ENCODE measurements at regions not wholly inside any gene's neighbourhood (a gene's known extent, or its start where the extent isn't known, plus 50 kb on each side); places are given as distances from the start of the nearest gene placed in this dataset.

DNA sequence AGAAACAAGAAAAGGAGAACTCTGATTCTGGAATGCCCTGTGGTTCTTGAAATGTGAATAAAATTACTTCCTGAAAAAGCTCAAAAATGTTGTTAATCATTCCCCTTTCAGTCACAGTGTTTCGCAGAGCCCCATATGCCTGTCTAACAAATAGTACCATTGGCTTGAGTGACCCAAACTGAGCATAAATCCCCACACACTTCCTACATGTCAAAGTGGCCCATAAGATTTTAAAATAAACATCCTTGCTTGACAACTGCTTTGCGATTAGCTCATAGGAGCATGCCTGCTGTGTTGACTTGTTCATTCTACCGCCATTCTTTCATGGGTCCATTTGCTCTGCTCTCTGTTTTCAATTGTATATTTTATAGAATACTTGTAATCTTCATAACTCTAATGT lies 377.8 kb upstream of the SMIM21 start:
- intact Hi-C loops (cut with DNase I, micrococcal nuclease), result no loop called here
- Mint-ChIP-seq H3K4me1 (ENCODE audit: low read depth) (no peaks in the 10 kb centered on the region), H3K27ac (no peak overlapping the region), H3K4me3 (no peak overlapping the region), H3K36me3 (ENCODE audit: low read depth) (no peaks in the 10 kb centered on the region), H3K9me3 (no peaks in the 10 kb centered on the region), H3K27me3 (peaks cover 13% of the 10 kb centered on the region)
- H3K36me3 ChIP-seq (ENCODE audit: insufficient read depth, low read length), result no peaks in the 10 kb centered on the region
- DNase-seq (no peak), ATAC-seq (ENCODE audit: poor library complexity) (no peak)
- H3K4me1 ChIP-seq (ENCODE audit: insufficient read depth, low read length), result no peaks in the 10 kb centered on the region
- H3K27ac ChIP-seq (ENCODE audit: low read depth in 1 of 2, low read length in 2 of 2), result no peak overlapping the region
- no peaks in the 10 kb centered on the region for H3K27me3 ChIP-seq (ENCODE audit: control insufficient read depth in 1 of 2, insufficient read depth in 2 of 2, low read length in 2 of 2)
- POLR2A ChIA-PET, result no interaction called here
- TF ChIP-seq, protein P1, sequence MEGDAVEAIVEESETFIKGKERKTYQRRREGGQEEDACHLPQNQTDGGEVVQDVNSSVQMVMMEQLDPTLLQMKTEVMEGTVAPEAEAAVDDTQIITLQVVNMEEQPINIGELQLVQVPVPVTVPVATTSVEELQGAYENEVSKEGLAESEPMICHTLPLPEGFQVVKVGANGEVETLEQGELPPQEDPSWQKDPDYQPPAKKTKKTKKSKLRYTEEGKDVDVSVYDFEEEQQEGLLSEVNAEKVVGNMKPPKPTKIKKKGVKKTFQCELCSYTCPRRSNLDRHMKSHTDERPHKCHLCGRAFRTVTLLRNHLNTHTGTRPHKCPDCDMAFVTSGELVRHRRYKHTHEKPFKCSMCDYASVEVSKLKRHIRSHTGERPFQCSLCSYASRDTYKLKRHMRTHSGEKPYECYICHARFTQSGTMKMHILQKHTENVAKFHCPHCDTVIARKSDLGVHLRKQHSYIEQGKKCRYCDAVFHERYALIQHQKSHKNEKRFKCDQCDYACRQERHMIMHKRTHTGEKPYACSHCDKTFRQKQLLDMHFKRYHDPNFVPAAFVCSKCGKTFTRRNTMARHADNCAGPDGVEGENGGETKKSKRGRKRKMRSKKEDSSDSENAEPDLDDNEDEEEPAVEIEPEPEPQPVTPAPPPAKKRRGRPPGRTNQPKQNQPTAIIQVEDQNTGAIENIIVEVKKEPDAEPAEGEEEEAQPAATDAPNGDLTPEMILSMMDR (IDR thresholded peaks at IDR 0.05), result no peak
- CTCF ChIA-PET, result no interaction called here
- no peak overlapping the region for H3K4me3 ChIP-seq (ENCODE audit: low read length)
- peaks cover 0 to 3% of the 10 kb centered on the region in 2 experiments for H3K9me3 ChIP-seq (ENCODE audit: control insufficient read depth in 1 of 2, insufficient read depth in 1 of 2, low read length in 2 of 2)

DNA sequence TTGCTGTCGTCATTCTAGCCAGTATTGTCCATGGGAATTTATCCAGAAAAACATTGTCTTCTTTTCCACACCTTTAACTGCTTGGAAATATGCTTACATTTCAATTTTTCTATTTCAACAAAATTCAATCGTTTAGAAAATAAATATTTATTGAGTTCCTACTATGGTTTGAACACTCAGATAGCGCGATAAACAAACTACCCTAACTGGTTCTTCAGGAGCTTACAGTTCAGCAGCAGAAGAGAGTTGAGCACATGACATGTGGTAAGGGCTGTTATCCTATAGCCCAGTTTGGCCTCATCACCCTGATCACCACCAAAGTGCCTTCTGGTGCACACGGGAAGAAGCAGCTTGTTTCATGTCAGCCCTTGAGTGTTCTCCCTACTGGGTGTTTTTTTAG lies 375.2 kb upstream of the SMIM21 start:
- Histone ChIP-seq H3K27me3 (ENCODE audit: control insufficient read depth in 1 of 2, insufficient read depth in 2 of 2, low read length in 2 of 2) (no peaks in the 10 kb centered on the region), H3K27ac (ENCODE audit: low read depth in 1 of 2, low read length in 2 of 2) (no peak overlapping the region), H3K9me3 (ENCODE audit: control insufficient read depth in 1 of 2, insufficient read depth in 1 of 2, low read length in 2 of 2) (peaks cover 0 to 3% of the 10 kb centered on the region in 2 experiments), H3K4me1 (ENCODE audit: insufficient read depth, low read length) (no peaks in the 10 kb centered on the region), H3K4me3 (ENCODE audit: low read length) (no peak overlapping the region), H3K36me3 (ENCODE audit: insufficient read depth, low read length) (no peaks in the 10 kb centered on the region)
- no peak overlapping the region for H3K27ac Mint-ChIP-seq
- TF ChIP-seq, protein P1 (IDR thresholded peaks at IDR 0.05), result no peak
- intact Hi-C loops (cut with DNase I, micrococcal nuclease), result no loop called here
- ChIA-PET POLR2A (no interaction called here), CTCF (no interaction called here)
- peaks cover 13% of the 10 kb centered on the region for H3K27me3 Mint-ChIP-seq
- DNase-seq, result no peak
- H3K9me3 Mint-ChIP-seq, result no peaks in the 10 kb centered on the region
- no peak for ATAC-seq (ENCODE audit: poor library complexity)
- no peaks in the 10 kb centered on the region for H3K36me3 Mint-ChIP-seq (ENCODE audit: low read depth)
- no peak overlapping the region for H3K4me3 Mint-ChIP-seq
- no peaks in the 10 kb centered on the region for H3K4me1 Mint-ChIP-seq (ENCODE audit: low read depth)

DNA sequence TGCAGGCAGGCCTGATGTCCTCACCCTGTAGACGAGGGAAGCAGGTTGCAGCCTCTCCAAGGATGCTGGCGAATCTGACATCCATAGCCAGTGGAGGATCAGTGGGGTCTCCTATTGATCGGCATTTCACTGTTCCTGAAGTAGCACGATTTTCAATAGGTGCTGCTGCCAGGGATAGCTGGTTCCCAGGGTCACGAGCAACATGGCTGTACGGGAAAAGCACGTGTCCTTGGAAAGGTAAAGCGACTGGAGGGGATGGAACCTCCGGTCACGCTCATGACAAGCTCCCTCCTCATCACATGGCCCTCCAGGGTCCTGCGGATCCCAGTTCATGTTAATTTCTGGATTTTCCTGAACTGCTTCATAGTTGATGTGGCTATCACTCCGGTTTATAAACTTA lies 373.7 kb upstream of the SMIM21 start:
- intact Hi-C loops (cut with DNase I, micrococcal nuclease), result no loop called here
- POLR2A ChIA-PET, result no interaction called here
- H3K27ac Mint-ChIP-seq, result no peak overlapping the region

More for the DNA sequence above, 373.7 kb upstream of the SMIM21 start:
- Histone ChIP-seq H3K4me1 (ENCODE audit: insufficient read depth, low read length) (no peaks in the 10 kb centered on the region), H3K36me3 (ENCODE audit: insufficient read depth, low read length) (no peaks in the 10 kb centered on the region), H3K9me3 (ENCODE audit: control insufficient read depth in 1 of 2, insufficient read depth in 1 of 2, low read length in 2 of 2) (peaks cover 0 to 3% of the 10 kb centered on the region in 2 experiments), H3K4me3 (ENCODE audit: low read length) (no peak overlapping the region), H3K27ac (ENCODE audit: low read depth in 1 of 2, low read length in 2 of 2) (no peak overlapping the region), H3K27me3 (ENCODE audit: control insufficient read depth in 1 of 2, insufficient read depth in 2 of 2, low read length in 2 of 2) (no peaks in the 10 kb centered on the region)
- Mint-ChIP-seq H3K4me3 (no peak overlapping the region), H3K9me3 (no peaks in the 10 kb centered on the region), H3K4me1 (ENCODE audit: low read depth) (no peaks in the 10 kb centered on the region), H3K27me3 (peaks cover 9% of the 10 kb centered on the region), H3K36me3 (ENCODE audit: low read depth) (no peaks in the 10 kb centered on the region)
- DNase-seq, result no peak
- CTCF ChIA-PET, result no interaction called here
- TF ChIP-seq, protein P1 (IDR thresholded peaks at IDR 0.05), result no peak
- ATAC-seq (ENCODE audit: poor library complexity), result no peak
